ENCODE measurements at regions not wholly inside any gene's neighbourhood (a gene's known extent, or its start where the extent isn't known, plus 50 kb on each side); places are given as distances from the start of the nearest gene placed in this dataset.

DNA sequence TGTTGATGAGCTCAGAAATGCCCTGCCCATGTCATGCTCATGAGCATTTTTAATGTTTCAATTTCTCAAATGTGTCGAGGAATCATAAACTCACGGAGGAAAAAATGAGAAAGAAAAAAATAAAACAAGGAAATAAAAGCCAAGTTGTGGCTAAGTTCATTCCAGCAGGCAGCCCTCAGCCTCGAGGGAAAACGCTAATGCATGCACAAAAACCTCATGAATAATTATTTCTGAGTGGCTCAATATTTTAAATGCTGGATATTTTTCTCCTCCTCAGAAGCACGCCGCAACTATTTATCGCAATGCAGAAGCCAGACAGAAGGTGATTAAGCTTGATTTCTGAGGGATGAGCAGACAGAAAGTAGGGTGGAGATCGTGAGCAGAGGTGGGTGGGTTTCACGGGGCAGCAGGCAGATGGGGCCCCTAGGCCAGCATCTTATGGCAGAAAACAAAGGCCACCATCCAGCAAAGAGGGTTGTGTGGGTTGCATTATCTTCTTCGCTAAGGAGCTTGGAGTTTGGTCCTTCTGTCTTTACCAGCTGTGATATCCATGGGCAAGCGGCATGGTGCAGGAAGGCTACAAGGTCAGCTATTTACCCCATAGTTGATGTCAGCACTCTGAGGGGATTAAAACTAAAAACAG, 151.5 kb upstream of the LRFN2 start:
- TF ChIP-seq CTCF (IDR thresholded peaks at IDR 0.05; ENCODE audit: extremely low read depth, insufficient read depth, missing control alignments), result no peak
- in situ Hi-C loops (cut with MboI; ENCODE audit: low pct_unique_long_range_greater_than_20kb, low sequenced_read_pairs, unreplicated experiment), result no loop called here
- DNase-seq (ENCODE audit: low spot score), result no peak

DNA sequence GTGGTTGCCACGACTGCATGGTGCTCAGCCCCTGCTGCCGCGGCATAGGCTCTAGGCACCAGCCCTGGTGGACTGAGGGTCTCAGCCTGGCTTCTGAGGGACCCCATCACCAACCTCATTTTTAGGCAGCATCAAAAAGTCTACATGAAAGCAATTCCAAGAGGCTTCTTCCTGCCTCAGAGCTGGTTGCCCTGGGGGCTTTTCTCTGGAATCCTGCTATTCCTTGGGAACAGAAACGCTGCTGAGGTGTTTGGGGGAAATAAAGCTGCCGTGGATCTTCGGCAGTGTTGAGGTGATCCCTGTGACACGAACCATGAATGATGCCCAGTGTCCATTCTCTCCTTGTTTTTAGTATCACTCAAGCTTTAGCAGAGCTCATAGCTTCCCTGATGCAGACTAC, 148.4 kb upstream of the LRFN2 start:
- DNase-seq (ENCODE audit: low spot score), result no peak
- no peak for TF ChIP-seq CTCF (IDR thresholded peaks at IDR 0.05; ENCODE audit: extremely low read depth, insufficient read depth, missing control alignments)
- in situ Hi-C loops (cut with MboI; ENCODE audit: low pct_unique_long_range_greater_than_20kb, low sequenced_read_pairs, unreplicated experiment), result no loop called here

- no peak for DNase-seq (ENCODE audit: low spot score)
- no peak for TF ChIP-seq CTCF (IDR thresholded peaks at IDR 0.05; ENCODE audit: extremely low read depth, insufficient read depth, missing control alignments)
- in situ Hi-C loops (cut with MboI; ENCODE audit: low pct_unique_long_range_greater_than_20kb, low sequenced_read_pairs, unreplicated experiment), result no loop called here
Measured at GRCh38 chr6:40735121-40735520, 148.0 kb upstream of the LRFN2 start.

- in situ Hi-C loops (cut with MboI; ENCODE audit: low pct_unique_long_range_greater_than_20kb, low sequenced_read_pairs, unreplicated experiment), result no loop called here
- TF ChIP-seq CTCF (IDR thresholded peaks at IDR 0.05; ENCODE audit: extremely low read depth, insufficient read depth, missing control alignments), result no peak
Measured at GRCh38 chr6:40734607-40735006, 147.4 kb upstream of the LRFN2 start.

DNA sequence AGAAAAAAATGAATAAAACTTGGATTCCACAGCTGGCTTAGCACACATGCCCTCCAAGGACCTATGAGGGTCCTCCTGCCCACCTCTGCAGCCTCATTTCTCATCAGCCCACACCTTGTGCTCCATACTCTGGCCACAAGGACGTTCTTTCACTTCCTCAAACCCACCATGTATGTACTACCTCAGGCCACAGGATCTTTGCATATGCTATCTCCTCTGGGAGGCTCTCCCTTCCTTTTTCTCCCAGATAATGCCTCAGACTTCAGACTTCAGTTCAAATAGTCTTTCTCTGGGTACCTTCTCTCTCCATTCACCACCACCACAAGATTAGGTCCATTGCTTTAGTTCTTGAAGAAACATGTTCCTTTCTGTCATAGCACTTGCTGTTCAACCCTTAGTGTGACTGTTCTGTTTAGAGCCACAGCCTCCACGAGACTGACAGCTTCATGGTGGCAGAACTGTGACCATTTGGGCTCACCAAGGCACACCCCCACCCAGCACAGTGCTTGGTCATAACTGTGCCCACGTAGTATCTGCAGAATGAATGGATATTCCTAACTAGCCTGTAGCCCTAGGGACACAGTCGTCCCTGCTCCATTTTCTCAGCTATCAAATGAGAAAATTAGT, 146.7 kb upstream of the LRFN2 start:
- DNase-seq (ENCODE audit: low spot score), result no peak
- in situ Hi-C loops (cut with MboI; ENCODE audit: low pct_unique_long_range_greater_than_20kb, low sequenced_read_pairs, unreplicated experiment), result no loop called here
- TF ChIP-seq CTCF (IDR thresholded peaks at IDR 0.05; ENCODE audit: extremely low read depth, insufficient read depth, missing control alignments), result no peak

More at GRCh38 chr6:40734607-40735006, 147.4 kb upstream of the LRFN2 start:
- no peak for DNase-seq (ENCODE audit: low spot score)

DNA sequence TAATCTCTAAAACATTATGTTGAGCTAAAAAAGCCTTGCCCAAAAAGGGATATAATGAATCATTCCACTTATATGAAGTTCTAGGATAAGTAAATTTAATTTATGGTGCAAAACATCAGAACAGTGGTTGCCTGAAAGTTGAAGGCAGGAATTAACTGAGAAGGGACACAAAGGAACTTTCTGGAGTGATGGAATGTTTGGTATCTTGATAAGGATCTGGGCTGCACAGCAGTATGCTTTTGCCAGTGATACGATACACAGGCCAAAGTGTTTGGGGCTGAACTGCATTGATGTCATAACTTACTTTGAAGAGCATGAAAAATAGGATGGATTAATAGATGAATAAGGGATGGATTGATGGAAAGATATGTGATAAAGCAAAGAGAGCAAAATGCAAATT, 146.1 kb upstream of the LRFN2 start:
- no peak for DNase-seq (ENCODE audit: low spot score)

More for the DNA sequence above, 146.1 kb upstream of the LRFN2 start:
- in situ Hi-C loops (cut with MboI; ENCODE audit: low pct_unique_long_range_greater_than_20kb, low sequenced_read_pairs, unreplicated experiment), result no loop called here
- no peak for TF ChIP-seq CTCF (IDR thresholded peaks at IDR 0.05; ENCODE audit: extremely low read depth, insufficient read depth, missing control alignments)
